ENCODE measurements at regions not wholly inside any gene's neighbourhood (a gene's known extent, or its start where the extent isn't known, plus 50 kb on each side); places are given as distances from the start of the nearest gene placed in this dataset.
"Not testable (repeated sequence)": the region's sequence is repeated elsewhere in the genome, so short reads cannot be mapped to it uniquely, and the experiment has no call there.

- H3K4me1 Mint-ChIP-seq (ENCODE audit: low read depth) = no peaks in the 10 kb centered on the region
- no peak overlapping the region for H3K4me3 Mint-ChIP-seq (ENCODE audit: low read depth)
- intact Hi-C loops (cut with micrococcal nuclease) = no loop called here
- H3K9me3 Mint-ChIP-seq = peaks cover 13% of the 10 kb centered on the region
- H3K36me3 Mint-ChIP-seq (ENCODE audit: low read depth) = no peaks in the 10 kb centered on the region
- no peak for DNase-seq (ENCODE audit: low spot score)
- H3K27ac Mint-ChIP-seq = no peak overlapping the region
- no peaks in the 10 kb centered on the region for H3K27me3 Mint-ChIP-seq (ENCODE audit: low read depth)
These were observed 223.0 kb upstream of the GRIA1 start for GRCh38 chr5:153267506-153267905.

GRCh38 chr5:153275695-153276094, 214.8 kb upstream of the GRIA1 start:
- H3K4me3 Mint-ChIP-seq (ENCODE audit: low read depth) = no peak overlapping the region
- no peaks in the 10 kb centered on the region for H3K4me1 Mint-ChIP-seq (ENCODE audit: low read depth)
- no peaks in the 10 kb centered on the region for H3K27me3 Mint-ChIP-seq (ENCODE audit: low read depth)
- intact Hi-C loops (cut with micrococcal nuclease) = no loop called here
- H3K9me3 Mint-ChIP-seq = peaks cover 14% of the 10 kb centered on the region
- H3K36me3 Mint-ChIP-seq (ENCODE audit: low read depth) = no peaks in the 10 kb centered on the region
- H3K27ac Mint-ChIP-seq = no peak overlapping the region
- DNase-seq (ENCODE audit: low spot score) = no peak

DNA sequence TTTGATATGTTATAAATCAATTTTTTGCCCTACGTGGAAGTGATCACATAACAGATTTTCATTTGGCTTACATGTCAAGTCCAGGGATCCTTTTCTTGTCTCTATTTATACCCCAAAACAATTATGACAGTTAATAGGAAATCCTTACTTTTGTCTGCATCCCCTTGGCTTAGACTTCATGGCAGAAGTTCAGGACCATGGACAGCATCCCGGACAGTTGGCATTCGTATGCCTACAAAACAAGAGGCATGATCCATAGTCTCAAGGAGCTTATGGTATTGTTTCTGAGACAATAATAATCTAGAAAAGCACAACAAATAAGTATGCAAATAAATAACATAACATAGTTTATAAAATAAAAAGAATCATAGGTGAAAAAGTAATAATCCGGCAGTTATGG, 214.3 kb upstream of the GRIA1 start:
- Mint-ChIP-seq H3K9me3 (peaks cover 14% of the 10 kb centered on the region), H3K4me3 (ENCODE audit: low read depth) (no peak overlapping the region), H3K4me1 (ENCODE audit: low read depth) (no peaks in the 10 kb centered on the region), H3K36me3 (ENCODE audit: low read depth) (no peaks in the 10 kb centered on the region), H3K27me3 (ENCODE audit: low read depth) (no peaks in the 10 kb centered on the region), H3K27ac (no peak overlapping the region)
- DNase-seq (ENCODE audit: low spot score) = no peak
- intact Hi-C loops (cut with micrococcal nuclease) = no loop called here

DNA sequence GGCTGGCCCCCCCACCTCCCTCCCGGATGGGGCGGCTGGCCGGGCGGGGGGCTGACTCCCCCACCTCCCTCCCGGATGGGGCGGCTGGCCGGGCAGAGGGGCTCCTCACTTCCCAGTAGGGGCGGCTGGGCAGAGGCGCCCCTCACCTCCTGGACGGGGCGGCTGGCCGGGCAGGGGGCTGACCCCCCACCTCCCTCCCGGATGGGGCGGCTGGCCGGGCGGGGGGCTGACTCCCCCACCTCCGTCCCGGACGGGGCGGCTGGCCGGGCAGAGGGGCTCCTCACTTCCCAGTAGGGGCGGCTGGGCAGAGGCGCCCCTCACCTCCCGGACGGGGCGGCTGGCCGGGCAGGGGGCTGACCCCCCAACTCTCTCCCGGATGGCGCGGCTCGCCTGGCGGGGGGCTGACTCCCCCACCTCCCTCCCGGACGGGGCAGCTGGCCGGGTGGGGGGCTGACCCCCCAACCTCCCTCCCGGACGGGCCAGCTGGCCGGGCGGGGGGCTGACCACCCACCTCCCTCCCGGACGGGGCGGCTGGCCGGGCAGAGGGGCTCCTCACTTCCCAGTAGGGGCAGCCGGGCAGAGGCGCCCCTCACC, 194.1 kb upstream of the GRIA1 start:
- DNase-seq (ENCODE audit: low spot score); H3K27me3 Mint-ChIP-seq (ENCODE audit: low read depth); H3K36me3 Mint-ChIP-seq (ENCODE audit: low read depth); H3K27ac Mint-ChIP-seq; intact Hi-C loops (cut with micrococcal nuclease); H3K4me1 Mint-ChIP-seq (ENCODE audit: low read depth); H3K4me3 Mint-ChIP-seq (ENCODE audit: low read depth): not testable (repeated sequence)
- peaks cover 23% of the 10 kb centered on the region for H3K9me3 Mint-ChIP-seq

GRCh38 chr5:153299891-153300290, 190.6 kb upstream of the GRIA1 start:
- no peak for DNase-seq (ENCODE audit: low spot score)

DNA sequence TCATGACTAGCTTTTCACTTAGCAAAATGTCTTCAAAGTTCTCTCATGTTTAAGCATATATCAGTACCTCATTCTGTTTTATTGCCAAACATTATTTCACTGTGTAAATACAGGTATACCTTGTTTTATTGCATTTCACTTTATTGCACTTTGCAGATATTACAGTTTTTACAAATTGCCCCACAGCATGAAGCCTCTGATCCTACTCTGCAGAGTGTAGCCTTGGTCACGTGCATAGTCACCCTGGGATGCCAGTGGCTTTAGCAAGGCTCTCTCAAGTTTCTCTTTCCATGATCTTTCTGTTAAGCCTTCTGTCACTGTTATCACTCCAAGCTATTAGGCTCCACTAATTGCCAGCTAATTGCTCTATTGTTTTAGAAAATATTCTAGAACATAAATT, 182.2 kb upstream of the GRIA1 start:
- H3K36me3 Mint-ChIP-seq (ENCODE audit: low read depth) = no peaks in the 10 kb centered on the region
- intact Hi-C loops (cut with micrococcal nuclease) = no loop called here
- peaks cover 13% of the 10 kb centered on the region for H3K9me3 Mint-ChIP-seq
- no peaks in the 10 kb centered on the region for H3K27me3 Mint-ChIP-seq (ENCODE audit: low read depth)
- no peaks in the 10 kb centered on the region for H3K4me1 Mint-ChIP-seq (ENCODE audit: low read depth)
- no peak for DNase-seq (ENCODE audit: low spot score)
- H3K4me3 Mint-ChIP-seq (ENCODE audit: low read depth) = no peak overlapping the region
- no peak overlapping the region for H3K27ac Mint-ChIP-seq

More at GRCh38 chr5:153299891-153300290, 190.6 kb upstream of the GRIA1 start:
- Mint-ChIP-seq H3K36me3 (ENCODE audit: low read depth) (no peaks in the 10 kb centered on the region), H3K4me1 (ENCODE audit: low read depth) (no peaks in the 10 kb centered on the region), H3K27ac (no peak overlapping the region), H3K9me3 (peaks cover 13% of the 10 kb centered on the region), H3K27me3 (ENCODE audit: low read depth) (no peaks in the 10 kb centered on the region), H3K4me3 (ENCODE audit: low read depth) (no peak overlapping the region)
- intact Hi-C loops (cut with micrococcal nuclease) = no loop called here

DNA sequence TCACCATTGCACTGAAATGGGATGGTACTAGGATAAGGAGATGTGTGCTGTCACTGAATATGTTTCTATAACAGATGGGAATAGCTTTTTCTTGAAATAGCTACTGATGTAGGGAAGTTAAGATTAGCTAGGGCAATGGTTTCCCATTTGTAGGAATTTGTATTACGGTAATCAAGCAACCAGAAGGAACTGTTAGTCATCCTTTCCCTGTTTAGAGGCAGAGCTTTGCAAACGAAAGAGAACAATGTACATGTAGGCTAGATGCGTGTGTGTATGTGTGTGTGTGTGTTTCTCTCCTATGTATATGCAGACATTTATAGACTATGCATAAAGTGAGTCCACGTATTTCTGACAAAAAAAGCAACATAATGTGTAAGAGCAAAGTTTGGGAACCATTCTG, 171.9 kb upstream of the GRIA1 start:
- H3K36me3 Mint-ChIP-seq (ENCODE audit: low read depth) = no peaks in the 10 kb centered on the region
- no peak overlapping the region for H3K4me3 Mint-ChIP-seq (ENCODE audit: low read depth)
- H3K4me1 Mint-ChIP-seq (ENCODE audit: low read depth) = no peaks in the 10 kb centered on the region
- peaks cover 6% of the 10 kb centered on the region for H3K9me3 Mint-ChIP-seq
- no peak overlapping the region for H3K27ac Mint-ChIP-seq
- no peaks in the 10 kb centered on the region for H3K27me3 Mint-ChIP-seq (ENCODE audit: low read depth)
- no peak for DNase-seq (ENCODE audit: low spot score)
- intact Hi-C loops (cut with micrococcal nuclease) = no loop called here

DNA sequence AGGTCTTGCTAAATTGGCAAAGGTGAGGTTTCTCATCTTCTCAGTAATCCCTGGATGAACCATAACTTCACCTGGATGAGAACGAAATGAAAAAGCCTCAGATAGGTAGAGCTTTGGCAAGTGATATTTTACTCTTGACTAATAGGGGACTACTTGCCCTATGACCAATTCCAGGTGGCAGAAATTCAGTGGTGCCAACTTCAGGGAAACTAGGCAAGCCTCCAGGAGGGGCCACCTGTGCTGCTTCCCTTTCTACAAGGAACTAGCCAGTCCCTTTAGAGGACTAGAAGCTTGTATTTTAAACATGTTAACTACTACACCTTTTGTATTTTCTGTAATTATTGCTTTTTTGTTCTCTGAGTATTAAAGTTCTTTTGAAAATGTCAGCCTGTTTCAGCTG, 169.0 kb upstream of the GRIA1 start:
- no peaks in the 10 kb centered on the region for H3K27me3 Mint-ChIP-seq (ENCODE audit: low read depth)
- no peak overlapping the region for H3K27ac Mint-ChIP-seq
- H3K9me3 Mint-ChIP-seq = no peaks in the 10 kb centered on the region
- no peaks in the 10 kb centered on the region for H3K4me1 Mint-ChIP-seq (ENCODE audit: low read depth)
- H3K36me3 Mint-ChIP-seq (ENCODE audit: low read depth) = no peaks in the 10 kb centered on the region
- no peak overlapping the region for H3K4me3 Mint-ChIP-seq (ENCODE audit: low read depth)
- no peak for DNase-seq (ENCODE audit: low spot score)
- intact Hi-C loops (cut with micrococcal nuclease) = no loop called here

GRCh38 chr5:153340139-153340538, 150.3 kb upstream of the GRIA1 start:
- Mint-ChIP-seq H3K4me1 (ENCODE audit: low read depth) (no peaks in the 10 kb centered on the region), H3K4me3 (ENCODE audit: low read depth) (no peak overlapping the region), H3K9me3 (peaks cover 3% of the 10 kb centered on the region), H3K27ac (no peak overlapping the region), H3K36me3 (ENCODE audit: low read depth) (no peaks in the 10 kb centered on the region), H3K27me3 (ENCODE audit: low read depth) (no peaks in the 10 kb centered on the region)
- DNase-seq (ENCODE audit: low spot score) = no peak
- intact Hi-C loops (cut with micrococcal nuclease) = no loop called here

- no peaks in the 10 kb centered on the region for H3K4me1 Mint-ChIP-seq (ENCODE audit: low read depth)
- no peak overlapping the region for H3K4me3 Mint-ChIP-seq (ENCODE audit: low read depth)
- H3K9me3 Mint-ChIP-seq = peaks cover 3% of the 10 kb centered on the region
- DNase-seq (ENCODE audit: low spot score) = no peak
- intact Hi-C loops (cut with micrococcal nuclease) = no loop called here
- H3K27ac Mint-ChIP-seq = no peak overlapping the region
- H3K27me3 Mint-ChIP-seq (ENCODE audit: low read depth) = no peaks in the 10 kb centered on the region
- H3K36me3 Mint-ChIP-seq (ENCODE audit: low read depth) = no peaks in the 10 kb centered on the region
These were observed 149.7 kb upstream of the GRIA1 start for GRCh38 chr5:153340738-153341137.

- Mint-ChIP-seq H3K4me3 (ENCODE audit: low read depth) (no peak overlapping the region), H3K36me3 (ENCODE audit: low read depth) (no peaks in the 10 kb centered on the region), H3K27ac (no peak overlapping the region), H3K9me3 (no peaks in the 10 kb centered on the region), H3K27me3 (ENCODE audit: low read depth) (no peaks in the 10 kb centered on the region), H3K4me1 (ENCODE audit: low read depth) (no peaks in the 10 kb centered on the region)
- no peak for DNase-seq (ENCODE audit: low spot score)
- intact Hi-C loops (cut with micrococcal nuclease) = no loop called here
These were observed 148.0 kb upstream of the GRIA1 start for GRCh38 chr5:153342487-153342886.

GRCh38 chr5:153347611-153348010, 142.9 kb upstream of the GRIA1 start:
- Mint-ChIP-seq H3K27me3 (ENCODE audit: low read depth) (peaks cover 10% of the 10 kb centered on the region), H3K27ac (no peak overlapping the region), H3K36me3 (ENCODE audit: low read depth) (no peaks in the 10 kb centered on the region), H3K4me3 (ENCODE audit: low read depth) (no peak overlapping the region), H3K9me3 (no peaks in the 10 kb centered on the region), H3K4me1 (ENCODE audit: low read depth) (peaks cover 2% of the 10 kb centered on the region)
- intact Hi-C loops (cut with micrococcal nuclease) = no loop called here
- no peak for DNase-seq (ENCODE audit: low spot score)

DNA sequence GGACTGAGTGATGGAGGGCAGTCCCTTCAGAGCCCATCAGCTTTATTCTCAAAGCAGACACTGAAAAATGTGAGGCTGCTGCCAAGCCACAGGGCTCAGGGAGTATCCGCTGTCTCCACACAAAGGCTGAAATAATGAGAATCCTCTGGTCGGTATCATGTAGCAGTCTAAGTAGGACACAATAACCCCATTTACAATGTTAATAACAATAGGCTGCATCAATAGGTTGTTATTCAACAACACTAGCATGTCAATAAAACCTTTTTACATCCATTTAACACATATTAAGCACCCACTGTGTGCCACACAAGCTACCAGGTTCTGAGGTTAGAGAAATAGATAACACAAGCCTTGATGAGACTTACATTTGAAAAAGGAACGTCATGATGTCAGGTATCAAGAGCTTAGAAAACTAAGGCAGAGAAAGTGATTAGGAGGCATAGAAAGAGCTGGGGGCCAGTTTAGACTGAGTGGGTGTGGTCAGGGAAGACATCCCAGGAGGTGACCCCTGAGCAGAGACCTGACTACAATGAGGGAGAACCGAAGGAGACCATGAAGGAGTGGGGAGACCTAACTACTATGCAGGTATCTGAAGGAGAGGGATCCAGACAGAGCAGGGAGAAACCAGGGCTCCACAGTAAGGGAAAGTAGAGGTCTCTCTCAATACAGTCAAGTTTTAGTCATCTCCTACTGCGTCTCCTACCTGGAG, 140.1 kb upstream of the GRIA1 start:
- H3K4me1 Mint-ChIP-seq (ENCODE audit: low read depth) = peaks cover 11% of the 10 kb centered on the region
- H3K4me3 Mint-ChIP-seq (ENCODE audit: low read depth) = no peak overlapping the region
- intact Hi-C loops (cut with micrococcal nuclease) = loop anchor here (10.0 kb wide), 1 partner anchor 826 kb away; no protein-coding TSS in a partner anchor
- DNase-seq (ENCODE audit: low spot score) = no peak
- no peak overlapping the region for H3K27ac Mint-ChIP-seq
- peaks cover 10% of the 10 kb centered on the region for H3K27me3 Mint-ChIP-seq (ENCODE audit: low read depth)
- no peaks in the 10 kb centered on the region for H3K9me3 Mint-ChIP-seq
- H3K36me3 Mint-ChIP-seq (ENCODE audit: low read depth) = no peaks in the 10 kb centered on the region

Measured in activated T-helper 2 cell treated with anti-CD3 and anti-CD28 coated beads, Interferon-gamma antibody, Interleukin-2, Interleukin-4, amounts not matched to agents 10 μg/mL and 5 μg/mL and 100 μg/mL, durations not matched to agents 14 hours and 24 hours and 36 hours (primary cell).